ENCODE measurements at regions not wholly inside any gene's neighbourhood (a gene's known extent, or its start where the extent isn't known, plus 50 kb on each side); places are given as distances from the start of the nearest gene placed in this dataset.

DNA sequence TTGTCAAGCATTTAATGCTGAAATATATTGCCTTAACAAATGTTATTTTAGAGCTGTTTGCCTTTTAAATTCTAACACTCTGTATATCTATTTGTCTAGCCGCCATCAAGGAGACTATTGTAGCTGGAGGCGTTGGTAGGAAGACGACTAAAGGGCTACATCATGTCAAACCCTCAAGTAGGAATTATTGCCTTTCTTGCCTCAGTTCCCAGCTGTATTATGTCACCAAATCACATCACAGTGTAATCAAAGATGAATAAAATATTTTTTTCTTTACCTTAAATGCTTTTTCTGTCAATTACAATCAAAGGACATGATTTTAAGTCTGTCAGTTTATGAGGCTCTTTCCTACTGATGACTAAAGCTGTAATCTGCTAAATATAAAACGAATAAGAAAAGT, 233.1 kb downstream of the ZIC4 start:
- TF ChIP-seq, protein P1, sequence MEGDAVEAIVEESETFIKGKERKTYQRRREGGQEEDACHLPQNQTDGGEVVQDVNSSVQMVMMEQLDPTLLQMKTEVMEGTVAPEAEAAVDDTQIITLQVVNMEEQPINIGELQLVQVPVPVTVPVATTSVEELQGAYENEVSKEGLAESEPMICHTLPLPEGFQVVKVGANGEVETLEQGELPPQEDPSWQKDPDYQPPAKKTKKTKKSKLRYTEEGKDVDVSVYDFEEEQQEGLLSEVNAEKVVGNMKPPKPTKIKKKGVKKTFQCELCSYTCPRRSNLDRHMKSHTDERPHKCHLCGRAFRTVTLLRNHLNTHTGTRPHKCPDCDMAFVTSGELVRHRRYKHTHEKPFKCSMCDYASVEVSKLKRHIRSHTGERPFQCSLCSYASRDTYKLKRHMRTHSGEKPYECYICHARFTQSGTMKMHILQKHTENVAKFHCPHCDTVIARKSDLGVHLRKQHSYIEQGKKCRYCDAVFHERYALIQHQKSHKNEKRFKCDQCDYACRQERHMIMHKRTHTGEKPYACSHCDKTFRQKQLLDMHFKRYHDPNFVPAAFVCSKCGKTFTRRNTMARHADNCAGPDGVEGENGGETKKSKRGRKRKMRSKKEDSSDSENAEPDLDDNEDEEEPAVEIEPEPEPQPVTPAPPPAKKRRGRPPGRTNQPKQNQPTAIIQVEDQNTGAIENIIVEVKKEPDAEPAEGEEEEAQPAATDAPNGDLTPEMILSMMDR (IDR thresholded peaks at IDR 0.05) = no peak
- TF ChIP-seq POLR2A (IDR thresholded peaks at IDR 0.05) = no peak

All from right lobe of liver (tissue), 4 donors.